ENCODE measurements at regions not wholly inside any gene's neighbourhood (a gene's known extent, or its start where the extent isn't known, plus 50 kb on each side); places are given as distances from the start of the nearest gene placed in this dataset.

DNA sequence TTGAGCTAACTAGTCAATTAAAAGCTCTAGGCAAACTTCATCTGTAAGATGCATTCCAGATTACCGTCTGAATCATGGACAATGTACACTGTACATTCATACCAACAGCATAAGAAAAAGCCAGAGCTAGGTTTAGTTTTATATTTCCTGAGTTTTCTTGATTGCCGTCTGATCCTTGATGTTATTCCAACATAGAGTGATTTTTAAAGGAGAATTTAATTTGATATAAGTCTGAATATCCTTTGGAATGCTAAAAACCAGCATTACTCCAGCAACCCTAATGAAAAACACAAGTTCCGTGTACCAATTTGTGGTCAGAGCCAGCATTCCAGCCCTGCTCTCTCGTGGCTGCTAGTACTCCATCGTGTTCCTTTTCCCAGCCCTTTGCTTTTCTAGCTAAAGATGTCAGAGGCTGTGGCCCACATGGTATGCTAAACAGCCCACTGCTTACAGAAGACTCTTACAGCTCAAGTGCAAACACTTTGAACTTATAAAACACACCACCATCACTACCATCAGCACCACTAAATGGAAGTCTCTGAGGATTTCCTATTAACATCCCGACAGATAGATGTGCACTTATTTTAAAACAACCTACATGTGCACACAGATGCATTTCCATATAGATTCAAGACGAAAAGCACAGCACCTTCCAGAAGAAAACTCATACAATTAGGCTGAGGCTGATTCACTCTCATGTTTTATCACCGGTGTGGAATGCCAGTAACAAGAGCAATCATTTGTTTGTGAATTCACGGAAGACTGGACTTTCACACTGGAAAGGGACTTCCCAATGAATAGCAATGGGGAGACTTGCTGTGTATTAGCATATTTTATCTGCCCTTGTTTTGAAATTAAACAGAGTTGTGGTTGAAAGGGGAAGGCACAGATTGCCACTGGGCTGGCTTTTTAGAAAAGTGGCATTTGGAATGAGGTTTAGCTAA lies 246.9 kb upstream of the GAS1 start:
- H3K79me2 ChIP-seq (ENCODE audit: control insufficient read depth, insufficient read depth, low read length), result no peaks in the 10 kb centered on the region
- peaks cover 33% of the 10 kb centered on the region for H3K4me1 ChIP-seq (ENCODE audit: control insufficient read depth, extremely low read depth, insufficient read depth, low read length)
- H3K36me3 ChIP-seq (ENCODE audit: control insufficient read depth in 2 of 2, extremely low read depth in 1 of 2, insufficient read depth in 2 of 2, low read length in 2 of 2), result no peaks in the 10 kb centered on the region
- no peak overlapping the region for H3K4me2 ChIP-seq (ENCODE audit: control insufficient read depth, extremely low read depth, insufficient read depth, low read depth, low read length)
- H3K4me3 ChIP-seq (ENCODE audit: control insufficient read depth in 2 of 3, extremely low read depth in 1 of 3, insufficient read depth in 2 of 3, low read depth in 1 of 3, low read length in 3 of 3), result no peak overlapping the region
- no peak overlapping the region for H2AFZ ChIP-seq (ENCODE audit: control insufficient read depth, low read length)
- H3K9me1 ChIP-seq (ENCODE audit: control insufficient read depth, extremely low read depth, insufficient read depth, low read length), result no peaks in the 10 kb centered on the region
- peak overlapping the region; percentile 13 for H3K27ac ChIP-seq (ENCODE audit: control insufficient read depth, insufficient read depth, low read length)
- dilution Hi-C loops (cut with MboI; ENCODE audit: extremely low pct_ligation_motif_present, low sequenced_read_pairs), result no loop called here
- no peak for TF ChIP-seq EZH2 (IDR thresholded peaks at IDR 0.05; ENCODE audit: low read length)
- TF ChIP-seq, protein P1, sequence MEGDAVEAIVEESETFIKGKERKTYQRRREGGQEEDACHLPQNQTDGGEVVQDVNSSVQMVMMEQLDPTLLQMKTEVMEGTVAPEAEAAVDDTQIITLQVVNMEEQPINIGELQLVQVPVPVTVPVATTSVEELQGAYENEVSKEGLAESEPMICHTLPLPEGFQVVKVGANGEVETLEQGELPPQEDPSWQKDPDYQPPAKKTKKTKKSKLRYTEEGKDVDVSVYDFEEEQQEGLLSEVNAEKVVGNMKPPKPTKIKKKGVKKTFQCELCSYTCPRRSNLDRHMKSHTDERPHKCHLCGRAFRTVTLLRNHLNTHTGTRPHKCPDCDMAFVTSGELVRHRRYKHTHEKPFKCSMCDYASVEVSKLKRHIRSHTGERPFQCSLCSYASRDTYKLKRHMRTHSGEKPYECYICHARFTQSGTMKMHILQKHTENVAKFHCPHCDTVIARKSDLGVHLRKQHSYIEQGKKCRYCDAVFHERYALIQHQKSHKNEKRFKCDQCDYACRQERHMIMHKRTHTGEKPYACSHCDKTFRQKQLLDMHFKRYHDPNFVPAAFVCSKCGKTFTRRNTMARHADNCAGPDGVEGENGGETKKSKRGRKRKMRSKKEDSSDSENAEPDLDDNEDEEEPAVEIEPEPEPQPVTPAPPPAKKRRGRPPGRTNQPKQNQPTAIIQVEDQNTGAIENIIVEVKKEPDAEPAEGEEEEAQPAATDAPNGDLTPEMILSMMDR (optimal IDR thresholded peaks at IDR 0.05 in 1 of 3, IDR thresholded peaks at IDR 0.05 in 1 of 3, conservative IDR thresholded peaks at IDR 0.05 in 1 of 3; ENCODE audit: extremely low read depth in 1 of 3, insufficient read depth in 2 of 3, low read length in 3 of 3), result no peak
- FAIRE-seq (peak; percentile 56), DNase-seq (ENCODE audit: low read depth, low spot score) (no peak)
- no peaks in the 10 kb centered on the region for H3K9me3 ChIP-seq (ENCODE audit: control insufficient read depth, low read depth, low read length)
- no peaks in the 10 kb centered on the region for H3K27me3 ChIP-seq (ENCODE audit: control insufficient read depth, extremely low read depth, insufficient read depth, low read length)
- H3K9ac ChIP-seq (ENCODE audit: control insufficient read depth, extremely low read depth, insufficient read depth, low read length), result no peak overlapping the region
- H4K20me1 ChIP-seq (ENCODE audit: control insufficient read depth, extremely low read depth, insufficient read depth, low read length), result no peaks in the 10 kb centered on the region

DNA sequence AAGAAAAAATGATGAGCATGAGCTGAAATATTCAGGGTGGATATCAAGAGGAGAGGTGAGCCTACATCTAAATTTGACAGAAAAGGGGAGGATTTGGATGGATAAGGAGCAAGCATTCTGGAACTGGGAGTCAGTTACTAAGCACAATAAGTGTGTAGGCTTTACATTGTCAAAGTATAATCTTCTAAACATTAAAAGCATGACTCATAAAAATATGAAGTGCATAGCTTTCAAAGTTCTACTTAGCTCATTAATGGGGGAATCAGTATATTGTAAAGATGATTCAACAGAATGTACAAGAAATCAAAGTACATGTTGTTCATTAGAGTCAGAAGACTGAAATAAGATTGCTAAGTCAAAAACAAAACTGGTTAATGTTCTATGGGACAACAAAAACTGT lies 248.0 kb upstream of the GAS1 start:
- FAIRE-seq, result no peak
- no peak for TF ChIP-seq EZH2 (IDR thresholded peaks at IDR 0.05; ENCODE audit: low read length)
- TF ChIP-seq, protein P1 (optimal IDR thresholded peaks at IDR 0.05 in 1 of 3, IDR thresholded peaks at IDR 0.05 in 1 of 3, conservative IDR thresholded peaks at IDR 0.05 in 1 of 3; ENCODE audit: extremely low read depth in 1 of 3, insufficient read depth in 2 of 3, low read length in 3 of 3), result no peak
- H3K27ac ChIP-seq (ENCODE audit: control insufficient read depth, insufficient read depth, low read length), result no peak overlapping the region
- H3K9ac ChIP-seq (ENCODE audit: control insufficient read depth, extremely low read depth, insufficient read depth, low read length), result no peak overlapping the region
- no peaks in the 10 kb centered on the region for H4K20me1 ChIP-seq (ENCODE audit: control insufficient read depth, extremely low read depth, insufficient read depth, low read length)
- DNase-seq (ENCODE audit: low read depth, low spot score), result no peak
- dilution Hi-C loops (cut with MboI; ENCODE audit: extremely low pct_ligation_motif_present, low sequenced_read_pairs), result no loop called here
- no peak overlapping the region for H3K4me3 ChIP-seq (ENCODE audit: control insufficient read depth in 2 of 3, extremely low read depth in 1 of 3, insufficient read depth in 2 of 3, low read depth in 1 of 3, low read length in 3 of 3)
- no peak overlapping the region for H3K4me2 ChIP-seq (ENCODE audit: control insufficient read depth, extremely low read depth, insufficient read depth, low read depth, low read length)
- no peak overlapping the region for H2AFZ ChIP-seq (ENCODE audit: control insufficient read depth, low read length)
- no peaks in the 10 kb centered on the region for H3K36me3 ChIP-seq (ENCODE audit: control insufficient read depth in 2 of 2, extremely low read depth in 1 of 2, insufficient read depth in 2 of 2, low read length in 2 of 2)
- no peaks in the 10 kb centered on the region for H3K27me3 ChIP-seq (ENCODE audit: control insufficient read depth, extremely low read depth, insufficient read depth, low read length)
- peaks cover 33% of the 10 kb centered on the region for H3K4me1 ChIP-seq (ENCODE audit: control insufficient read depth, extremely low read depth, insufficient read depth, low read length)
- H3K9me3 ChIP-seq (ENCODE audit: control insufficient read depth, low read depth, low read length), result no peaks in the 10 kb centered on the region
- H3K79me2 ChIP-seq (ENCODE audit: control insufficient read depth, insufficient read depth, low read length), result no peaks in the 10 kb centered on the region
- H3K9me1 ChIP-seq (ENCODE audit: control insufficient read depth, extremely low read depth, insufficient read depth, low read length), result no peaks in the 10 kb centered on the region
